ENCODE measurements at regions not wholly inside any gene's neighbourhood (a gene's known extent, or its start where the extent isn't known, plus 50 kb on each side); places are given as distances from the start of the nearest gene placed in this dataset.

DNA sequence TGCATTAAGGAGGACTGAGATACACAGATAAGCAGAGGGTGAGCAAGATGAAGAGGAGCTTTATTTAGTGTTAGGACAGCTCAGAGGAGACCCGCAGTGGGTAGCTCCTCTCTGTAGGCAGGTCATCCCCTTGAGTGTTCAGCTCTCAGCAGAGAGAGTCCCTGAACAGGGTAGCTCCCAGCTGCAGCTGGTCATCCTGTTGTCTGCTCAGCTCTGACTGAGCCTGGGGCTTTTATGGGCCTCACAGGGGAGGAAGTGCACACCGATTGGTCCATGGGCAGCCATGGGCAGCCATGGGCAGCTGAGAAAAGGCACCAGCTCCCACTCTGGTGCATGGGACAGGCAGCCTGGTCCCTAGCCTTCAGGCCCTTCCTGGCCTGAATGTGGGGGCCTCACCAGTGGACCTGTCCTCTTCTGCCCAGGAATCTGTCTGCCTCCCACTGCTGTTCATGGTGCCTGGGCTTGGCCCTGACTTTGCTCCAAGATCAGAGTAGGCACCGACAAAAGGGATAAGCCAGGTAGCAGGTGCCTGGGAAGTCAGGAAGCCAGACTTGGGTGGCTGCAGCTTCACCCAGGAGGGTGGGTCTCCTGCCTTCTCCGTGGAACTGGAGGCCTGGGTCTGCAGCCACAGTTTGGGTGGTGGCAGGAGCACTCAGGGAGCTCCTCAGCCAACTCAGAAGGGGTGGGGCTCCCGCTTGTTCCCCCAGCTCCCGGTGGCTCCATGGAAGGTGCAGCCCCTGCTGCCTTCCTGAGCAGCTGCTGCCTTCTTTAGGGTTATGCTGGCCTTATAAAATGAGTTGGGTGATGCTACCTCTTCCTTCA lies 54.7 kb downstream of the MYEOV start:
- DNase-seq (ENCODE audit: low spot score): no peak

DNA sequence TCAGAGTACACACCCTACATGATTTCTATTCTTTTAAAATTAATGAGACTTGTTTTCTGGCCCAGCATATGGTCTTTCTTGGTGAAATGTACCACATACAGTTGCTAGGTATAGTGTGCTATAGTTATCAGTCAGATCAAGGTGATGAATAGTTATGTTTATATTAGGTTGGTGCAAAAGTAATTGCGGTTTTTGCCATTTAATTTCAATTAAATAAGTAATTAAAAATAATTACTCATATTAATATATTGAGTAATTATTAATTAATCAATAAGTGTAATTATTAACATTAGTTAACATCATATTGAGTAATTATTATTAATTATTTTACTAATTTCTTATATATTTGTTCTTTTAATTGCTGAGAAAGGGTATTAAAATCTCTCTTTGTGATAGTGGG lies 56.1 kb downstream of the MYEOV start:
- no peak for DNase-seq (ENCODE audit: low spot score)

DNA sequence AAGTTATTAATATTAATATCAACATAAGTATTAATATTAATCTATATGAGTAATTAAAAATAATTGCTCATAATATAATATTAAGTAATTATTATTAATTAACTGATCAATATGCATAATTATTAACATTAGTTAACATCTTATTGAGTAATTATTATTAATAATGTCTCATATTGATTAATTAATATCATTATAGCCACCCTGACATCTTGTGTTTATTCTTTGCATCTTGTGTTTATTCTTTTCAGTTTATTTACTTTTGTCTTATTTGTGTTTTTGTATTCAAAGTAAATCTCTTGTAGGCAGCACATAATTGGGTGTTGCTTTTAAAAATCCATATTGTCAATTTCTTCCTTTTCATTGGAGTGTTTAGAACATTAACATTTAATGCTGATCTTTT lies 56.6 kb downstream of the MYEOV start:
- no peak for DNase-seq (ENCODE audit: low spot score)

DNA sequence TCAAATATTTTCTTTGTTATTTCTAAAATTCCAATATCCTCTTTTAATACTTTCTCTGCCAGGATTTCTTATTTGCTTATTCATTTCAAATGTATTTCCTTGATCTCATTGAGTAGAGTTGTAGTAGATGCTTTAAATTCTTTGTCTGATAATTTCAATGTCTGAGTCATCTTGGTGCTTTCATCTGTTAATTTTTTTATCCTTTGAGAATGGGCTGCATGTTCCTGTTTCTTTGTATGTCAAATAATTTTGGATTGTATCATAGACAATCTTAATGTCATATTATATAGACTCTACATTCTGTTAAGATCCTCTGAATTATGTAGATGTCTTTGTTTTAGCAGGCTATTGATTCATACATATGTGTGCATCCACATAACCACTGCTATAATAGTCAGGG lies 57.5 kb downstream of the MYEOV start:
- no peak for DNase-seq (ENCODE audit: low spot score)

DNA sequence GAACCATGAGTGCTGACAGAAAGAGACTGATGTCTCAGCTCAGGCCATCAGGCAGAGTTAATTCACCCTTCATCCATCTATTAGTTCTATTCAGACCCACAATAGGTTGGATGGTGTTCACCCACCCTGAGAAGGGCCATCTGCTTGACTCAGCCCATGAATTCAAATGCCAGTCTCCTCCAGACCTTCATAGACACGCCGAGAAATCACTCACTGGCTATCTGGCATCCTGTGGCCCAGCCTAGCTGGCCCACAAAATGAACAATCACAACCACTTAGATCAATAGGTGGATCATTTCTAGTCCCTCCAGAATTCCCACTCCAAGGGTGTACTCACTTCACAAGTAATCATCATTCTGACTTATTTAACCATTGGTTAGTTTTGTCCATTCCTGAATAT lies 58.2 kb downstream of the MYEOV start:
- no peak for DNase-seq (ENCODE audit: low spot score)

DNA sequence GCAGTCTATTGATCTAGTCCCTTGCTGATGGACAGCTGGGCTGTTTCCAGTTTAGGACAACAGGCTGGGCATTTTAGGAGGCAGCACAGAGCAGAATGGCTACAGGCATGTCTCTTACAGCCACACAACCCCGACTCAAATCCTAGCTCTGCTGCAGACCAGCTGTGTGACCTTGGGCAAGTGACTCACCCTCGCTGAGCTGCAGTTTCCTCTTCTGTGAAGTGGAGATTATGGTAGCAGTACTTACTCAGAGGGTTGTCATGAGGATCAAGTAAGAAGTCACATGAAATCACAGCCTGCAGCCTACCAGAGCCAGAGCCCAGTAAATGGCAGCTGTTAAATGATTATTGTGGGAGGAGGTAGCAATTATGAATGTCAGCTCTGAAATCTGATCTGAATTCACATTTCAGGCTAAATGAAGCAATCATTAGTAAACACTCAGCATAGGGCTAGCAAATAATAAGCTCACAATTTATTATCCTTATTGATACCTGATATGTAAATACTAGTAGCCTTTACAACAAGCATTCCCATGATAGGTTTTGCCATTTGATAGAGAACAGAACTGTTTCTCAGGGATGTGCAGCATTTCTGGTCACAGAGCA lies 58.9 kb downstream of the MYEOV start:
- DNase-seq (ENCODE audit: low spot score): no peak

DNA sequence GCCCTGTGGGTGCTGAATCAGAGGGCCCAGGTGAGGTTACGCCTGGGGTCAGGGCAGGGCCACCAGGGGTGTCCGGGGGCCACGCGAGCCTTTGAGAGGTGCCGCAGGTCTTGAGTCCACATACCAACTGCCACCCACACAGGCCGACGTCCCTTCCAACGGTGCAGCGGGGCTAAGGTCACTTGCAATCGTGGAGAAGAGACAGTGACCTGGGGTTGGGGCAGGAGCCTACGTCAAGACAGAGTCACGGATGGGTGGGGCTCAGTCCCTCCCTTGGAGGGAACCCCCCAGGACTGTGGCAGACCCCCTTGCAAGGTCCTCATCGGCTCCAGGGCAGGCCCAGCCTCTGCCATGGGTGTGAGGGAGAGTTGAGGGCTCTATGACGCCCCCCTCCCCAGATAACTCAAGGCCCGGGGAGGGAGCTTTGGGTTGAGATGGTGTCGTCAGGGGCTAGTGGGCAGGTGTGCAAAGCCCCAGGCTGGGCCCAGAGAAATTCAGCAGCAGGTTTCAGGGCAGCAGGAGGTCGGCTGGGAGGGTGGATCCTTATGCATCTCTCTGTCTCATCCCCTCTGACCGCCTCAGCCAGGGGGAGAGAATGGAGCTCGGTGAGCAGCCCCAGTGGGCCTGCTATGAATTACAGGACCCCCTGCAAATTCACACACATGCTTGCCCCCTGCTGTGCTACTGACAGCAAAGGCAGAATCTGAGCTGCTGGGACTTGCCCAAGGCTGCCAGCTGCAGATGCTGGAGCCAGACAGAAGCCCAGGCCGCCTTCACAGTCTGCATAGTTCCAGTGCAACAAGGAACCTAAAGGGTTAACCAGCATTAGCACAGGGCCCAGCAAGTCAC lies 60.0 kb downstream of the MYEOV start:
- DNase-seq (ENCODE audit: low spot score): no peak

DNA sequence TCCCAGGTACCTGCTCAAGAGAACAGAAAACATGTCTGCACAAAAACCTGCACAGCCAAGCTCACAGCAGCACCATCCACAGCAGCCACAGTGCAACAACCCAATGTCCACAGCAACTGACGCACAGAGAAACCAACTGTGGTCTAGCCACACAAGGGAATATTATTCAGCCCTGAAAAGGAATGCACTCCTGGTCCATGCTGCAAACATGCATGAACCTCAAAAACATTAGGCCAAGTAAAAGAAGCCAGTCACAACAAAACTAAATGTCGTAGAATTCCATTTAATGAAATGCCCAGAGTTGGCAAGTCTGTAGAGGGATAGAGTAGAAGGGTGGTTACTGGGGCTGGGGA lies 60.6 kb downstream of the MYEOV start:
- DNase-seq (ENCODE audit: low spot score): no peak

DNA sequence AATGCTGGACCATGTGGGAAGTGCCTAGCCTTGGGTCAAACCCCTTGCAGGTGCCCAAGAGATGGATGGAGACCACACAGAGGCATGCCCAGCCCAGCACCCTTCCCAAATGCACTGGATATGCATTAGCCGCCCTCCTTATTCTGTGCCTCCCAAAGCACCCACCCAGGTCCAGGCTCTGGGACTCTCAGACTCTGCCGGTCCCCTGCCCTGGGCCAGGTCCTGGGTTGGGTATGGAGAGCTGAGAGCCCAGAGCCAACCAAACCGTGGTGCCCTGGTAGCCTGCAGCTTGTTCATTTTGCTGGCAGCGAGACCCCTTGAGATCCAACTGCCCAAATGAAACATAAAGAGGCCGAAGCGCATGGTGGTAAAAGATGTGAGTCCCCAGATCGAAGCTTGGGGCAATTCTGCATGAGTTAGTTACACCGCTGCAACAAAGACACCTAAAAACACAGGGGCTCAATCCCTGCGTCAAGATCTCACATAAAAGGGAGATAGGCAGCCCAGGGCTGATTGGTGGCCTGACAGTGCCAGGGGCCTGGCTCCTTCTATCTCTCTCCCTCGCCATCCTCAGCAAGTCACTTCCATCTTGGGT lies 61.5 kb downstream of the MYEOV start:
- DNase-seq (ENCODE audit: low spot score): no peak

DNA sequence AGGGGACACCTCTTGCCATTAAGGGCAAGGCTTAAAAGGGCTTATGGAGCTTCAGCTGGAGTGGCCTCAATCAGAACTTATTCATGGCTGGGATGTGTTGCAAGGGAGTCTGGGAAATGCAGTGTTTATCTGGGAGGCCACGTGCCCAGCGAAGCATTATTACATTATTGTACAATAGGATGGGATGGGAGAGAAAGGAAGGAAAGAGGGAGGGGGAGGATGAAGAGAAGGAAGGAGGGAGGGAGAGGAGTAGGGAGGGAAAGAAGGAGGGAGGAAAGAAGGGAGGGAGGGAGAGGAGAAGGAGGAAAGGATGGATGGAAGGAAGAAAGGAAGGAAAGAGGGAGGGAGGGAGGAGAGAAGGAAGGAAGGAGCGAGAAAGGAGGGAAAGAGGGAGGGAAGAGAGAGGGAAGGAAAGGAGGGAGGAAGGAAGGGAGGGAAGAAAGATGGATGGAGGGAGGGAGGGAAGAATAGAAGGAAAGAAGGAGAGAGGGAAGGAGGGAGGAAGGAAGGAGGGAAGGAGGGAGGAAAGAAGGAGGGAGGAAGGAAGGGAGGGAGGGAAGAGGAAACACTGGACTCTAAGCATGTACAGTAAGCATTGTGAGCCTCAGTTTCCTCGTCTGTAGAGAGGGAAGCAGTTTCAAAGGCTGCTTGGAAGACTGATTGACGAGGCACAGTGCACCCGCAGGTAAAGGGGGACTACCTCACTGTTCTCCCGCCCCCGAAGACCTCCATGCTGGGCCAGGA lies 62.2 kb downstream of the MYEOV start:
- no peak for DNase-seq (ENCODE audit: low spot score)

DNA sequence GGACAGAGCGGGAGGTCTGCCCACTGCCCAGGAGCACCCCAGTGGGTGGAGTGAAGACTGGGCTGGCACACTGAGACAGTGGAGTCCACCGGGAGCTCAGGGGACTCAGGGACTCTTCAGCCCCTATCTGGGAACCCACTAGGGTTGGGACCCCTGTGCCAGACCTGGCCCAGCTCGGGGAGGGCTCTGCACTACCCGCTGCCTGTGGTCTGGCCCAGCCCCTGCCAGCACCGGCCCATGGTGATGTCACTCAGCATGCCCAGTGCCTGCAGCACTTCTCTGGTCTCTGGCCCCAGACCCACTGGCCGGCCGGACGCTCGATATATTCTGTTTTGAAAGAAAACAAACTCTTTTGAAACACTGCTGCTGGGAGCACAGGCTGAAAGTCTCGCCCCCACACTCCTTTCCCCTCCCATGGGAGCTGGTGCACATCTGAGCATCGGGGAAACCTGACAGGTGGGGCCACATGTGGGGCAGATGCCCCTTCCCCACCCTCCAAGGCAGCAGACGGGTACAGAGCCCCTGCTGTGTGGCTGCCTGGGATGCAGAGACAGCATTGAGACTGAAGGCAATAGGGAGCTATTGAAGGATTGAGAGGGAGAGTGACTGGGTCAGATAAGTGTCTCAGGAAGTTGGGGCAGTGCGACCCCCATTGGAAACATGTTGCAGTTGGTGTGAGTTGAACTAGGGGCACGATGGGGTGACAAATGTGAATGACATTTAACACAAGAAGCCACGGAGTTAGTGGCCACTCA lies 62.9 kb downstream of the MYEOV start:
- DNase-seq (ENCODE audit: low spot score): no peak

DNA sequence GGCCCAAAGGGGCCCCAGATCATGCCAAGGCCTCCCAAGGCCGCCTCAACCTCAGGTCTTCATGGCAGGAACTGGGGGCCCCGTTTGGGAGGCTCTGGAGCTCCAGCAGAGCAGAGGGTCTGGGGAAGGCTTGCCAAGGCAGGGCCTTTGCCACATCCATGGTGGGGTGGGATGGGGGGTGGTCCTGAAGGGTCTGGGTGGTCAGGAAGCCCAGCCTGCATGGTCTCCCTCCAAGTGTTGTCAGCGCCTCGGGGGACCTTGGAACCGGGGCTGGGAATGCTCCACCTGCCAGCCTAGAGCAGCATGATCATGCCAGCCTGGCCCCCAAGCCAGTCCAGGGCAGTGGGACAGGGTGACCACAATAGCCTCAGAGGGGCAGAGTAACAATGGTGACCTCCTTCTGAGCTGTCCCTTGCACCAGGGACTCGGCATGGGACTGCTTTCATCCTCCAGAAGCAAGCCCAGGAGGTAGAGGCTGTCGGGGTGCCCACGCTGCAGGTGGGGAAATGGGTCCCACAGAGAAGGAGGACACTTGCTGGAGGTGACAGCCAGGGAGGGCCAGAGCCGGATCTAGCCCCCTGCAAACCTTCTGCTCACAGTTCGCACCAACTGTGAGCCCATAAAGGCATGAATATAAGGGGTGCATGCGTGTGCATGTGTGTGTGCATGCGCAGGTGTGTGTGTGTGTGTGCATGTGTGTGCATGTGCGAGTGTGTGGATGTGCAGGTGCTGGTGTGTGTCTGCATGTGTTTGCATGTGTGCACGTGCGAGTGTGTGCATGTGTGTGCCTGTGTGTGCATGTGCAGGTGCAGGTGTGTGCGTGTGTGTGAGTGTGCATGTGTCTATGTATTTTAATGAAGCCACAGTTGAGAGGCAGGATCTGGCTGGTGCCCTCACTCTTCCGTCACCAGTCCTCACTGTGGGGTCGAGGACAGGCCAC lies 63.8 kb downstream of the MYEOV start:
- no peak for DNase-seq (ENCODE audit: low spot score)

DNA sequence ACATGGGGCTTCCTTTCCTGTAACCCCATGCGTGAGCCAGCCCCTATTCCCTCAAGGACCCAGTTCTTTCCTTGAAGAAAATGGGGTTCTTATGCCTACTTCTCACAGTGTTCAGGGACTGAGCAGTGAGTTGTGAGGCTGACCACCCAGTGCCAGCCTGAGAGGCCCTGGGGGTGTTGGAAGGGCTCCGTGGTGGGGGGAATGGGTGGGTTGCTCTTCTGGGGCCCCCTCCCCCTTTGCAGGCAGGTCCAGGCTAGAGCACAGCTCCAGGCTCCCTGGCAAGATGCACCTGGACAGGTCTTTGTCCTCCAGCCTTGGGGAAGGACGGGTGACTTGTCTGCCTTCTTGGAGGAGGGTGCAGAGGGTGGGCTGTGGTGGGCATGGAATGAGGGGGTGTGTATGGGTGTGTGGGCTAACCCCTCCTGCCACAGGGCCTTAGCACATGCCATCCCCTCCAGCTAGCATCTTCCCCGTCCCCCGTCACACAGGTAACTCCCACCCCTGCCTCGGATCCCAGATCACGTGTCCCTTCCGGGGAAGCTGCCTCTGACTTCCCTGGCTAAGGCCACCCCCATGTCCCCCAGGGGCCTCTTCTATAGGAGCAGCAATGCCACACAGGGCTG lies 64.6 kb downstream of the MYEOV start:
- DNase-seq (ENCODE audit: low spot score): no peak

DNA sequence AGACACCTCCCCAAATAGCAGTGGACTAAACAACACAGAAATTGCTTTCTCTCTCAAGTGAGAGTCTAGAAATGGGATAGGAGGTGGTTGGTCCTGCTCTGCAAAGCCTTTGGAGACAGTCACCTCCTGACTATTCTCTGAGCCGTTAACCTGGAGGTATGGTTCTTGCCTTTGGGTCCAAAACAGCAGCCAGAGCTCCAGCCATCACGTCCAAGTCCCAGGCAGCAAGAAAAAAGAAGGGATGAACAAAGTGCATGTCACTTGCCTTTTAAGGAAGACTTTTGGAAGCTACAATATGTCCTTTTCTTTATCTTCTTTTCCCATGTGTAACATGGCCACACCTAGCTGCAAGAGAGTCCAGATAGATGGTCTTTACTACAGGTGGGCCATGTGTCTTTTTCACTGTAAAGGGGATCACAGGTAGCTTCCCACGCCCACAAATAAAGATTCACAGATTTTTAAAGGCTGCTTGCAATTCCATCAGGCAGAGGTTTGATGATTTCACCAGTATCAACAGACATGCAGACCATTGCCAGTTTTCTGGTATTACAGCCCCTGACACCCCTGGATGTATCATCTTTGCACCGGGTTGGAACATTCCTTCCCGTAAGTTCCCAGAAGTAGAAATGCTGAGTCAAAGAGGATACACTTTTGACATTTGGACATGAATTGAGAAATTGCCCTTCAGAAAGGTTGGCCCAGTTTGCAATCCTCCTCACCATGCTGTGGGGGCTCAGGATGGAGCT lies 66.0 kb downstream of the MYEOV start:
- DNase-seq (ENCODE audit: low spot score): no peak

DNA sequence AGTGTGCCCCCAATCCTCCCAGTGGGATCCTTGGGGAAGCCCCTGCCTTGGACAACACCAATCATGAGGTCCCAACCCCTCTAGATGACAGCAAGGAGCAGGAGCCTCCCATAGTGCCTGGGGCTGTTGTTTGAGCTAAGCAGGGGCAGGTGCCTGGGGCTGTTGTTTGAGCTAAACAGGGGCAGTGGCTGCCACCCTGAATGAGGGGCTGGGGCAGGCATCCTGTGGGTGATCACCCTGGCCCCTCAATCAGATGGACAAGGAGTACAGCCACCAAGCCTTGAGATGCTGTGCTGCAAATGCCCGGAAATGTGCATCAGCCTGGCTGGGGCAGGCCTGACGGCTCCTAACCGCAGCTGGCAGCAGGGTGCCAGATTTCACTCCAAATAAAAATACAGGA lies 66.7 kb downstream of the MYEOV start:
- DNase-seq (ENCODE audit: low spot score): no peak

DNA sequence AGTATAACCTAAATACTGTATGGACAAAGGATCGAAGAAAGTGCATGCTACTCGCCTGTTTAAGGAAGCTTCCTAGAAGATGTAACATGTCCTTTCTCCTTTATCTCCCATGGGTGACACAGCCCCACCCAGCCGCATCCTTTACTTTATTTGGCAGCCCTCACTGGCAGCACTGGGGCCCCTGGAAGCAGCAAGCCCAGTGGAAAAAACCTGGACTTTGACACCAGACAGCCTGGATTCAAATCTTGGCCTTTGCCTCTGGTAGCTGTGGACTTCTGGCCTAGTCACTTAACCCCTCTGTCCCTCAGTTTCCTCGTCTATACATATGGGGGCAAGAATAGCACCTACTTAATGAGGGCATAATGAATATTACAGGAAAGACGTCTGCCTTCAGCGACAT lies 67.1 kb downstream of the MYEOV start:
- DNase-seq (ENCODE audit: low spot score): no peak

DNA sequence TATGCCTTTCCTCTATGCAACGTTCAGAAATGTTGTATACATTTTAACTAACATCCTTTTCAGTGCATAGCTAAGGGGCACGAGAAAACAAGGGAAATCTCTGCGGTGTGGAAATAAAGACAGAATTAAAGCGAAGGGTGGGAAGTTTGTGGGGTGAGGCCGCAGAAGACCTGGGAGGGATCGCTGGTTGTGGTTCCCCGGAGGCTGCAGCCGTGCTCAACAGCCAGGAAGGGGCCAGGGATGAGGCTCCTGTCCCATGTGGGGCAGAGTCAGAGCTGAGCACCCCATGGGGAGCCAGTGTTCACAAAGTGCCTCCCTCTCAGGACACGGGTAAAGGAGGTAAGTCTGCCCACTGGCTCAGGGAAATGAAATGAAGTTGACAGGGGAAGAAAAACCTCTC lies 67.5 kb downstream of the MYEOV start:
- no peak for DNase-seq (ENCODE audit: low spot score)

DNA sequence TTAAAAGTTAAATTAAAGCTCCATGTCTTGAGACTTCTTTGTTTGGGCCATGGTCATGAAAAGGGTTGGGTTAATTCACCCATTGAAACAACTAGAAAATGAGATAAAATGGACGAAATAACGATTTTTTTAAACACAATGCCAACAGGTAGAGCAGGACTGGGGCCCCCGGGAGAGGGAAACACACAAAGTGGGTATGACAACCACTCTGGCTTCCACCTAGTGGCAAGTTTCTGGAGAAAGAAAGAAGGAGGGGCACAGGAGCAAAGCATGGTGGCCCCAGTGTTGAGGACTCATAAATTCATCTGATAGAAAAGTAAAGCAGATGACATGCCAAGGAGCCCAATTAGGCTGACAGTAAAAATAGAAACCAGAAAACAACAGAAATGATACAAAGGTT lies 68.4 kb downstream of the MYEOV start:
- no peak for DNase-seq (ENCODE audit: low spot score)

DNA sequence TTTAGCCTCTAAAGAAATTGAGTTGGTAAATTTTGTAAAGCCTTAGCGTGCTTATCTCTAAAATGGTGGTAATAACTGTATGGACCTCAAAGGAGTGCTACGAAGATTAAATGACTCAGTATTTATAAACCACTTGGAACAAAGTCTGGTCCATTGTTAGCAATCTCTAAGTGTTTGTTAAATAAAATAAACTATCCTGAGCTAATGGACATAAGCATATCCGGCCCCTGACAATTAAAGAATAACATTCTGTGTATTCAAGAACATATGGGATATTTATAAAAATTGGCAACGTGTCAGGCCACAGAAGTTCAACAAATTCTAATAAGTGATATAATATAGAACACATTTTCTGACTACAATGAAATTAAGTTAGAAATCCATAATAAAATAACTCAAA lies 71.0 kb downstream of the MYEOV start:
- no peak for DNase-seq (ENCODE audit: low spot score)

Measured in putamen (tissue), 1 donor.